Uterus (tissue), 2 donors: ENCODE measurements at regions not wholly inside any gene's neighbourhood (a gene's known extent, or its start where the extent isn't known, plus 50 kb on each side); places are given as distances from the start of the nearest gene placed in this dataset.

ENCODE experiments used
- POLR2A ChIP-seq, 2 donors: fragments of 450-650 bp; IDR thresholded peaks; one replicate each; pipeline ENCODE4 v1.6.1; 2016; ENCODE audit warnings: antibody characterized with exemption in 2 of 2, mild to moderate bottlenecking in 1 of 2, moderate library complexity in 1 of 2
- TF ChIP-seq, protein P1 (sequence below), 4 experiments: fragments of 200-600 bp in 2 of 4; fragments of 450-650 bp in 2 of 4; sonication (generic) in 2 of 4; IDR thresholded peaks; one replicate each; pipeline ENCODE4 v1.5.1; 2016 to 2019; ENCODE audit warnings: antibody characterized with exemption in 4 of 4, mild to moderate bottlenecking in 2 of 4, moderate library complexity in 1 of 4

DNA sequence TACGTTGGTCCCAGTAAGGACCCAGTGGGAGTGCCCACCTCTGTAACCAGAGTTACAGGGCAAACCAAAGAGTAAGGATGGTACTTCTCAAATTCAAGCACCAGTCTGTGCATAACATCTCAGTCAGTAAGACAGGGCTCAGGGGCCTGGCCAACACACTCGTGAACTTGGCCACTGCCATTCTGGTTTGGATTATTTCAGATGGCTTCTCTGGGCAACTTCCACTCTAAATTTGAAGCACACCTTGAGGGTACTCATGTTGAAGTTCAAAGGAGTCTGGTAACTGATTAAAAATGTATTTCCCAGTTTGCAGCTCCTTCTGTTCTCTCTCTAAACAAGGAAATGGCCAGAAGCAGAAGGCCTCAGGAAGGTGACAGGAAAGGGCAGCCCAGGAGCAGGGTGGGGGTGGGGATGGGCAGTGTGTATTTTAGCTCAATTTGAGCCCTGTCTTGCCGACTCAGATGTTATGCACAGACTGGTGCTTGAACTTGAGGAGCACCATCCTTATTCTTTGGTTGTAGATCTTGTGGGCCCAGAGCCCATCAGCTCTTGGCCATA is 107.3 kb upstream of the GLI3 start:
- TF ChIP-seq, protein P1, sequence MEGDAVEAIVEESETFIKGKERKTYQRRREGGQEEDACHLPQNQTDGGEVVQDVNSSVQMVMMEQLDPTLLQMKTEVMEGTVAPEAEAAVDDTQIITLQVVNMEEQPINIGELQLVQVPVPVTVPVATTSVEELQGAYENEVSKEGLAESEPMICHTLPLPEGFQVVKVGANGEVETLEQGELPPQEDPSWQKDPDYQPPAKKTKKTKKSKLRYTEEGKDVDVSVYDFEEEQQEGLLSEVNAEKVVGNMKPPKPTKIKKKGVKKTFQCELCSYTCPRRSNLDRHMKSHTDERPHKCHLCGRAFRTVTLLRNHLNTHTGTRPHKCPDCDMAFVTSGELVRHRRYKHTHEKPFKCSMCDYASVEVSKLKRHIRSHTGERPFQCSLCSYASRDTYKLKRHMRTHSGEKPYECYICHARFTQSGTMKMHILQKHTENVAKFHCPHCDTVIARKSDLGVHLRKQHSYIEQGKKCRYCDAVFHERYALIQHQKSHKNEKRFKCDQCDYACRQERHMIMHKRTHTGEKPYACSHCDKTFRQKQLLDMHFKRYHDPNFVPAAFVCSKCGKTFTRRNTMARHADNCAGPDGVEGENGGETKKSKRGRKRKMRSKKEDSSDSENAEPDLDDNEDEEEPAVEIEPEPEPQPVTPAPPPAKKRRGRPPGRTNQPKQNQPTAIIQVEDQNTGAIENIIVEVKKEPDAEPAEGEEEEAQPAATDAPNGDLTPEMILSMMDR (IDR thresholded peaks at IDR 0.05) = no peak
- no peak for TF ChIP-seq POLR2A (IDR thresholded peaks at IDR 0.05)
